HCT116 (cell line): ENCODE measurements at regions not wholly inside any gene's neighbourhood (a gene's known extent, or its start where the extent isn't known, plus 50 kb on each side); places are given as distances from the start of the nearest gene placed in this dataset.

ENCODE experiments used
- CEBPB ChIP-seq: IDR thresholded peaks from 2 replicates; pipeline ENCODE4 v1.6.1; 2012; ENCODE audit warnings: low read depth
- EZH2phosphoT487 ChIP-seq: fragments of 200-600 bp; IDR thresholded peaks from 2 replicates; pipeline ENCODE4 v1.6.1; 2018; ENCODE audit warnings: antibody characterized with exemption, borderline replicate concordance
- JUND ChIP-seq: IDR thresholded peaks from 2 replicates; pipeline ENCODE4 v1.6.1; 2012
- POLR2A ChIP-seq: IDR thresholded peaks from 2 replicates; pipeline ENCODE4 v1.7.0; 2011; ENCODE audit warnings: borderline replicate concordance; ENCODE audit not compliant: insufficient read depth, insufficient read length; ENCODE audit errors: extremely low read depth
- RAD21 ChIP-seq: IDR thresholded peaks from 2 replicates; pipeline ENCODE4 v1.6.1; 2012; ENCODE audit warnings: low read depth, mild to moderate bottlenecking
- TF ChIP-seq, protein P1 (sequence below), 3 experiments: fragments of 200-600 bp in 1 of 3; sonication (generic) in 1 of 3; IDR thresholded peaks in 2 of 3; conservative IDR thresholded peaks in 1 of 3; 2 replicates each; pipeline ENCODE4 v1.5.1; 2012 to 2017; ENCODE audit warnings: low read depth in 2 of 3, low read length in 2 of 3, antibody characterized with exemption in 1 of 3, borderline replicate concordance in 1 of 3, control low read depth in 1 of 3, mild to moderate bottlenecking in 1 of 3, mixed read lengths in 1 of 3, mixed run types in 1 of 3, moderate library complexity in 1 of 3; ENCODE audit not compliant: insufficient read depth in 1 of 3
- TF ChIP-seq, protein P2 (sequence below): IDR thresholded peaks from 2 replicates; pipeline ENCODE4 v1.6.1; 2012

- no peak for TF ChIP-seq EZH2phosphoT487
- no peak for TF ChIP-seq JUND
- TF ChIP-seq, protein P1, sequence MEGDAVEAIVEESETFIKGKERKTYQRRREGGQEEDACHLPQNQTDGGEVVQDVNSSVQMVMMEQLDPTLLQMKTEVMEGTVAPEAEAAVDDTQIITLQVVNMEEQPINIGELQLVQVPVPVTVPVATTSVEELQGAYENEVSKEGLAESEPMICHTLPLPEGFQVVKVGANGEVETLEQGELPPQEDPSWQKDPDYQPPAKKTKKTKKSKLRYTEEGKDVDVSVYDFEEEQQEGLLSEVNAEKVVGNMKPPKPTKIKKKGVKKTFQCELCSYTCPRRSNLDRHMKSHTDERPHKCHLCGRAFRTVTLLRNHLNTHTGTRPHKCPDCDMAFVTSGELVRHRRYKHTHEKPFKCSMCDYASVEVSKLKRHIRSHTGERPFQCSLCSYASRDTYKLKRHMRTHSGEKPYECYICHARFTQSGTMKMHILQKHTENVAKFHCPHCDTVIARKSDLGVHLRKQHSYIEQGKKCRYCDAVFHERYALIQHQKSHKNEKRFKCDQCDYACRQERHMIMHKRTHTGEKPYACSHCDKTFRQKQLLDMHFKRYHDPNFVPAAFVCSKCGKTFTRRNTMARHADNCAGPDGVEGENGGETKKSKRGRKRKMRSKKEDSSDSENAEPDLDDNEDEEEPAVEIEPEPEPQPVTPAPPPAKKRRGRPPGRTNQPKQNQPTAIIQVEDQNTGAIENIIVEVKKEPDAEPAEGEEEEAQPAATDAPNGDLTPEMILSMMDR (IDR thresholded peaks at IDR 0.05 in 2 of 3, conservative IDR thresholded peaks at IDR 0.05 in 1 of 3; ENCODE audit: borderline replicate concordance in 1 of 3, insufficient read depth in 1 of 3, low read depth in 2 of 3, low read length in 2 of 3), result no peak
- TF ChIP-seq POLR2A, result no peak
- no peak for TF ChIP-seq RAD21
- TF ChIP-seq, protein P2, sequence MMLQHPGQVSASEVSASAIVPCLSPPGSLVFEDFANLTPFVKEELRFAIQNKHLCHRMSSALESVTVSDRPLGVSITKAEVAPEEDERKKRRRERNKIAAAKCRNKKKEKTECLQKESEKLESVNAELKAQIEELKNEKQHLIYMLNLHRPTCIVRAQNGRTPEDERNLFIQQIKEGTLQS, result no peak
- no peak for TF ChIP-seq CEBPB
Measured at GRCh38 chr6:90918361-90918760, 331.5 kb upstream of the MAP3K7 start.
